AG09309 (cell line): ENCODE measurements at regions not wholly inside any gene's neighbourhood (a gene's known extent, or its start where the extent isn't known, plus 50 kb on each side); places are given as distances from the start of the nearest gene placed in this dataset.

ENCODE experiments used
- DNase-seq: peaks from one replicate; pipeline ENCODE4 v3.0.0-alpha.2; 2010; ENCODE audit warnings: low read depth
- H3K4me3 ChIP-seq: 2 replicates; pipeline ENCODE4 v1.5.1; 2011; ENCODE audit warnings: mild to moderate bottlenecking, low read depth, low read length, moderate library complexity; ENCODE audit not compliant: control insufficient read depth
- TF ChIP-seq, protein P1 (sequence below): IDR thresholded peaks from 2 replicates; pipeline ENCODE4 v1.5.1; 2011; ENCODE audit warnings: mild to moderate bottlenecking, low read depth, low read length, inconsistent platforms; ENCODE audit not compliant: insufficient read depth, control insufficient read depth; ENCODE audit errors: missing control alignments

DNA sequence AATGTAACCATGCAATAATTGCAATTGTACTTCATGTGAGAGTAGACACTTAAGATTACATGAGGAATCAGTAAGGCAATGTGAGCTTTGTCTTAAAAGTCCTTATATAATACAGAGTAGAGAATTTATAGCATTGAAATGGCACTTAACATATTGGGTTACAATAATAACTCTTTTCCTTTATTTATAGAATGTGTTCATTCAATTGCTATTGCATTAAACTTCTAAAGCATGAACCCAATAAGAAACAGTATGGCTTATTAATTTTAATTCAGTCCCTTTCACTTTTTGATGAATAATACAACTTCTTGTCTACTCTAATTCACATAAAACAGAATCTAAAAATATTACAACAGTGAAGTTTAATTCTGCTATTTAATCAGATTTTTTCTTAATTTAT, 174.2 kb upstream of the PABPC4L start:
- no peak overlapping the region for H3K4me3 ChIP-seq
- no peak for DNase-seq
- TF ChIP-seq, protein P1, sequence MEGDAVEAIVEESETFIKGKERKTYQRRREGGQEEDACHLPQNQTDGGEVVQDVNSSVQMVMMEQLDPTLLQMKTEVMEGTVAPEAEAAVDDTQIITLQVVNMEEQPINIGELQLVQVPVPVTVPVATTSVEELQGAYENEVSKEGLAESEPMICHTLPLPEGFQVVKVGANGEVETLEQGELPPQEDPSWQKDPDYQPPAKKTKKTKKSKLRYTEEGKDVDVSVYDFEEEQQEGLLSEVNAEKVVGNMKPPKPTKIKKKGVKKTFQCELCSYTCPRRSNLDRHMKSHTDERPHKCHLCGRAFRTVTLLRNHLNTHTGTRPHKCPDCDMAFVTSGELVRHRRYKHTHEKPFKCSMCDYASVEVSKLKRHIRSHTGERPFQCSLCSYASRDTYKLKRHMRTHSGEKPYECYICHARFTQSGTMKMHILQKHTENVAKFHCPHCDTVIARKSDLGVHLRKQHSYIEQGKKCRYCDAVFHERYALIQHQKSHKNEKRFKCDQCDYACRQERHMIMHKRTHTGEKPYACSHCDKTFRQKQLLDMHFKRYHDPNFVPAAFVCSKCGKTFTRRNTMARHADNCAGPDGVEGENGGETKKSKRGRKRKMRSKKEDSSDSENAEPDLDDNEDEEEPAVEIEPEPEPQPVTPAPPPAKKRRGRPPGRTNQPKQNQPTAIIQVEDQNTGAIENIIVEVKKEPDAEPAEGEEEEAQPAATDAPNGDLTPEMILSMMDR, result no peak

DNA sequence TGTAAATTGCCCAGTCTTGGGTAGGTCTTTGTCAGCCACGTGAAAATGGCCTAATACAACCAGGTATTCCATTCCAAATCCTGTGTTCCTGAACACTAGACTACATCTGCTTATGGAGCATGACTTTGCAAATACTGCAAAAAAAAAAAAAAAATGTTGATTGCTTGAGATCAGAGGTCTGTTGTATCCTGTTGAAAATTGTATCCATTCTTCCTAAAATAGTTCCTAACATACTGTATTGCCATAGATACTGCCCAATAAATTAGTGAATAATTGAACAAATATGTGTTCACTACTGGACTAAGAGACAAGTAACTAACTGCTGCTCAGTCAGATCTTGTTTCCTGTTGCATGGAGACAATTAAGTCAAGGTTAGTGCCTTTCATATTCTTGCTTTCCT, 164.3 kb upstream of the PABPC4L start:
- TF ChIP-seq, protein P1, result no peak
- H3K4me3 ChIP-seq, result no peak overlapping the region
- peak; percentile 13 for DNase-seq

DNA sequence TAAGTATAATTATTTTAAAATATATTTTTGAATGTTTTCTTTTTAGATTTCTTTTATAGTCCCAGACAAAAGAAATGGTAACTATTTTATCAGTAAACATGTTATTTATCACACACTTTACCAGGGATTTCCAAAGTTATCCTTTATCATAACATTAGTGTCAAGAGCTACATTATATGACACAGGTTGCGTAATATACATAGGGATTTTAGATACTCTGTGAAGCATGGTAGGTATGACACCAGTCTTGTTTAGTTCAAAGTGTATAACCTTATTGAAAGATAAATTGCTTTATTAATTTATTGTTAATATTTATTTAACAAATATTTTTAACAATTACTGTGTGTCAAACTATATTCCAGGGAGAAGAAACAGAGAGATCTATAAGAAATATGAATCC, 163.3 kb upstream of the PABPC4L start:
- TF ChIP-seq, protein P1, result no peak
- no peak overlapping the region for H3K4me3 ChIP-seq
- no peak for DNase-seq

DNA sequence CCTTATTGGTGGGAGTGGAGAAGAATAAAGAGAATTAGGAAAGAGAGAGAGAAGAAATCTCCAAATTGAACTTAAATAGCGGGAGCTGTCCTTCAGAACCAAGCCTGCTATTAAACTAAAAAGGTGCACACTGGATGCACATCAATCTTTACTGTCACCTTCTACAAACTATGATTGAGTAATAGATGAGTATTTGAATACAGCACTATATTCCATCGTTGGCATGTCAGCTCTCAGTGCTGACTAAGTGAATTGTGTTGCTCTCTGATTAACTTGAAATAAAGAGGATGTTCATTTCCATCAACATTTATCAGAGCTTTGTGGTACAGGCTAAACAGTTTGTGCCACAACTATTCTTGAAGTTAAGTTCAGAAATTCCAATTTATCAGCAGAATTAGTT, 143.7 kb upstream of the PABPC4L start:
- no peak overlapping the region for H3K4me3 ChIP-seq
- TF ChIP-seq, protein P1, result no peak
- no peak for DNase-seq

DNA sequence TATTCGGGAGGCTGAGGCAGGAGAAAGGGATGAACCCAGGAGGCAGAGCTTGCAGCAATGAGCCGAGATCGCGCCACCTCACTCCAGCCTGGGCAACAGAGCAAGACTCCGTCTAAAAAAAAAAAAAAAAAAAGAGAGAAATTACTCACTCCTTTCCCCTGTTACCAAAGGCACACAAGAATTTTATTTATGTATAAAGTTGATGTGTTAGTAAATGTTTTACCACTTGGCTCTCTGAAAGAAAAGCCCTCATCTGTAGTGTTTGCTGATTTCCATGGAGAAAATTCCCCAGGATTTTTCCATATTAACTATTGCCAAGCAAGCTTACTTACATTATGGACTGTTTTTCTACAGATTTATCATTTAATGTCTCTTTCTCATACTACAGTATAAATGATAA, 142.1 kb upstream of the PABPC4L start:
- TF ChIP-seq, protein P1, result no peak
- no peak for DNase-seq
- no peak overlapping the region for H3K4me3 ChIP-seq

DNA sequence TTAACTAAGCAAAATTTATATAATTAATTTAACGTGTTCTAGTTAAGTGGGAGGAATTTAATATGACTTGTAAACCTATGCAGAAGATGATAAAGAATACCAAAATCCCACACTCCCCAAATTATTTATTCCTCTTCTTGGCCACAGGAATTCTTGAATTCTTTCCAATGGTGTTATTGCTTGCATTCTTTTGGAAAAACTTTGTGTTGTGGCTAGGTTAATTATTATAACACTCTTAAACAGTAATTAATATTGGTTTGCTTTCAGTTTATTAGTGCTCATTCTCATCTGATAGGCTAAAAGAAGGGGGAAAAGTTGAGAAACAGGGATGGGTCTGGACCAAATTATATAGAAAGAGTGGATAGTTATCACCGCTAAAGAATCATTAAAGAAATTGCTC, 141.5 kb upstream of the PABPC4L start:
- DNase-seq, result no peak
- TF ChIP-seq, protein P1, result no peak
- H3K4me3 ChIP-seq, result no peak overlapping the region

DNA sequence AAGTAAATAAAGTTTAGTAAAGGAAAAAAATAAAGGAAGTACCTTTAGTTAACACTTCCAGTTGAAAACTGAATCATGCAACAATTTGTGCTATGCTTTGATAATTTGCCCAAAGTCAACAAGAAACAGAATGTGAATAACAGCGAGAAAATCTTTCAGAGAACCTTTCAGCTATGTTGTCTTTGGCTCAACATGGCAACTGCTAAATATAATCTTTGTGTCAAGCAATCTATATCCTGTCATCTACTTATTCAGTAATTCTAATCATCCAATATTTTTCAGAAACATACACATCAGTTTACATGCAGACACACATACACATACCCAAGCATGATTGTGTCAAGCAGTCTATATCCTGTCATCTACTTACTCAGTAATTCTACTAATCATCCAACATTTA, 136.0 kb upstream of the PABPC4L start:
- no peak overlapping the region for H3K4me3 ChIP-seq
- TF ChIP-seq, protein P1, result no peak
- no peak for DNase-seq
